VCaP (cell line): ENCODE measurements at regions not wholly inside any gene's neighbourhood (a gene's known extent, or its start where the extent isn't known, plus 50 kb on each side); places are given as distances from the start of the nearest gene placed in this dataset.

Experiments used
- H3K27ac ChIP-seq: fragments of 450-650 bp; 2 replicates; pipeline ENCODE4 v1.5.1; 2017
- TF ChIP-seq, protein P1 (sequence below): fragments of 450-650 bp; conservative IDR thresholded peaks from 2 replicates; pipeline ENCODE4 v1.5.1; 2017; ENCODE audit warnings: mild to moderate bottlenecking, moderate library complexity

- TF ChIP-seq, protein P1, sequence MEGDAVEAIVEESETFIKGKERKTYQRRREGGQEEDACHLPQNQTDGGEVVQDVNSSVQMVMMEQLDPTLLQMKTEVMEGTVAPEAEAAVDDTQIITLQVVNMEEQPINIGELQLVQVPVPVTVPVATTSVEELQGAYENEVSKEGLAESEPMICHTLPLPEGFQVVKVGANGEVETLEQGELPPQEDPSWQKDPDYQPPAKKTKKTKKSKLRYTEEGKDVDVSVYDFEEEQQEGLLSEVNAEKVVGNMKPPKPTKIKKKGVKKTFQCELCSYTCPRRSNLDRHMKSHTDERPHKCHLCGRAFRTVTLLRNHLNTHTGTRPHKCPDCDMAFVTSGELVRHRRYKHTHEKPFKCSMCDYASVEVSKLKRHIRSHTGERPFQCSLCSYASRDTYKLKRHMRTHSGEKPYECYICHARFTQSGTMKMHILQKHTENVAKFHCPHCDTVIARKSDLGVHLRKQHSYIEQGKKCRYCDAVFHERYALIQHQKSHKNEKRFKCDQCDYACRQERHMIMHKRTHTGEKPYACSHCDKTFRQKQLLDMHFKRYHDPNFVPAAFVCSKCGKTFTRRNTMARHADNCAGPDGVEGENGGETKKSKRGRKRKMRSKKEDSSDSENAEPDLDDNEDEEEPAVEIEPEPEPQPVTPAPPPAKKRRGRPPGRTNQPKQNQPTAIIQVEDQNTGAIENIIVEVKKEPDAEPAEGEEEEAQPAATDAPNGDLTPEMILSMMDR, result no peak
- H3K27ac ChIP-seq, result no peak overlapping the region
Measured at GRCh38 chr7:117974891-117975290, 101.7 kb upstream of the CTTNBP2 start.

- H3K27ac ChIP-seq, result peak overlapping the region; percentile 7; the same call in 1 of the 2 replicates
Measured at GRCh38 chr7:117975476-117975875, 102.2 kb upstream of the CTTNBP2 start.

GRCh38 chr7:117979954-117980497 is 106.8 kb upstream of the CTTNBP2 start:
- TF ChIP-seq, protein P1, result no peak
- no peak overlapping the region for H3K27ac ChIP-seq

More at GRCh38 chr7:117975476-117975875, 102.2 kb upstream of the CTTNBP2 start:
- TF ChIP-seq, protein P1, result no peak

DNA sequence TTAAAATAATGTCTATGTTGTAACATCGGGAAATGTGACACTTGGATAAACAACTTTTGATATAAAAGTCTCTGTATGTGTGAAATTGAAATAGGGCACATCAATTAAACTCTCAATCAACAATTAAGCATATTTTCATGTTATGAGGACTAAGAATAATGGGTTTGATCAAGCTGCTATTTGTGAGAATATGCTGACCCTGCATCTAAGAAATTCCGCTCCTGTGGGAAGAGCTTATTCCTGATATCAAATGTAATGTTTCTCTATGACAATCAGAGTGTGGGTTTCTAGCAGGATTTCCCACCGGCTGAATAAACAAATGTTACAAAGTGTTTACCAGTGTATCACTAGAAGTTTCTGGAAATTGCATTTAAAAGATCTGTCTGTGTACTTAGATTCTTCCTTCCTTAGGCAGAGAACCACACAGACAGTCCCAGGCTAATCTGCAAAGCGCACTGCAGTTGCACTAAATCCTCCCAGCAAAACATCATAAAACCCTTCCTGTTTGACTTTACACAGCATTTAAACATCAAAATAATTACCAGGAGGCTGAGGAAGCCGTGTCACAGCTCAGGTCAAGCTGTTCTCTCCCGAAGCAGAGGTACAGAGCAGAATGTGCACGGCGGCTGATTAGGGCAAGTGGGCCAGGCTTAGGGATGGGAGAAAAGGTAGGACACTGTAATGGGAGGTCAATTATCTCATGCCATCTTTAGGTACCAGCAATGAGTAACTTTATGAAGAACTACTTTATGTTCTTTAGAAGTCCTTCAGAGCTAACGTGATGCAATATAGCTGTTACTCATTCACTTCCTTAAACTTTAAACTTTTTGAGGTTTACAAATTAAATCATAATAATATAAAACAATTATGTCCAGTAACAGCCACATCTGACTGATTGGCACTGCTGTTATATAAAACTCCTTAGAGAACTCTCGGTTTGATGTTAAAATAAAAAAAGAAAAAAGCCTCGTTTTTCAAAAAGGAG is 109.1 kb upstream of the CTTNBP2 start:
- H3K27ac ChIP-seq, result peak overlapping the region; percentile 94
- TF ChIP-seq, protein P1, result no peak

GRCh38 chr7:117986645-117987269 is 113.5 kb upstream of the CTTNBP2 start:
- TF ChIP-seq, protein P1, result no peak
- no peak overlapping the region for H3K27ac ChIP-seq

DNA sequence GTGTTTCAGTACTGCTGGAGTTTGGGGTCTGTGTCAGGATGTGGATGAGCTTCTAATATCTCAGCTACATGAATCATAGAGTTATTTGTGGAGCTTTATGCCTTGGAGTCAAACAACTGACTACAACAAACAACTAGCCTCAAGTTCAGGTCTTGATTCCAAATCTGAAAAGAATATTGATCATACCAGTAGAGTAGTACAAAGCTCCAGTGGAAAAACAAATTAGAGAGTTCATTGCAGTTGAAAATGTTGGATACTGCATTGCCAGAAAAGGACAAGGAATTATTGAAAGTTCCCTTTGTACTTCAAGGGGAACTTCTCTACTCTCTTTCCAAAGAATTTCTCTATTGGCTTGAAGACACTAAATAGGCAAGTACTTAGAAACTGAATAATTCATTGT is 117.6 kb upstream of the CTTNBP2 start:
- TF ChIP-seq, protein P1, result no peak
- no peak overlapping the region for H3K27ac ChIP-seq
